ENCODE measurements at regions not wholly inside any gene's neighbourhood (a gene's known extent, or its start where the extent isn't known, plus 50 kb on each side); places are given as distances from the start of the nearest gene placed in this dataset.

DNA sequence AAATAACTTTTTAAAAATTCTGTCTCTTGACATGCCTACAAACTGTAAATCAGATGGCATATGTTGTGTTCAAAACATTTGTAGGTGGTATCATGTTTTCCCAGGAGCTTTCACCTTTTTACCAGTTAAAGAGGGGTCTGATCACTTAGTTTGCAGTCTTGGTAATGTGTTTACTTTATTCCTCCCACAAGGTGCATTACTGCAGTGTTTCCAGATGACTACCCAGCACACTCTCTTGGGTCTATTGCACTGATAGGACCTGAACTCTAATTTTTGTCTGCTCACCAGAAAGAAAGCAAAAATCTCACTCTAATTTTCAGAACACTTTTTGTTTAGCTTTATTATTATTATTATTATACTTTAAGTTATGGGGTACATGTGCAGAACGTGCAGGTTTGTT is 734.1 kb downstream of the GBE1 start:
- TF ChIP-seq, protein P1, sequence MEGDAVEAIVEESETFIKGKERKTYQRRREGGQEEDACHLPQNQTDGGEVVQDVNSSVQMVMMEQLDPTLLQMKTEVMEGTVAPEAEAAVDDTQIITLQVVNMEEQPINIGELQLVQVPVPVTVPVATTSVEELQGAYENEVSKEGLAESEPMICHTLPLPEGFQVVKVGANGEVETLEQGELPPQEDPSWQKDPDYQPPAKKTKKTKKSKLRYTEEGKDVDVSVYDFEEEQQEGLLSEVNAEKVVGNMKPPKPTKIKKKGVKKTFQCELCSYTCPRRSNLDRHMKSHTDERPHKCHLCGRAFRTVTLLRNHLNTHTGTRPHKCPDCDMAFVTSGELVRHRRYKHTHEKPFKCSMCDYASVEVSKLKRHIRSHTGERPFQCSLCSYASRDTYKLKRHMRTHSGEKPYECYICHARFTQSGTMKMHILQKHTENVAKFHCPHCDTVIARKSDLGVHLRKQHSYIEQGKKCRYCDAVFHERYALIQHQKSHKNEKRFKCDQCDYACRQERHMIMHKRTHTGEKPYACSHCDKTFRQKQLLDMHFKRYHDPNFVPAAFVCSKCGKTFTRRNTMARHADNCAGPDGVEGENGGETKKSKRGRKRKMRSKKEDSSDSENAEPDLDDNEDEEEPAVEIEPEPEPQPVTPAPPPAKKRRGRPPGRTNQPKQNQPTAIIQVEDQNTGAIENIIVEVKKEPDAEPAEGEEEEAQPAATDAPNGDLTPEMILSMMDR (IDR thresholded peaks at IDR 0.05; ENCODE audit: extremely low read depth, missing control alignments) = no peak
- no peak for DNase-seq (ENCODE audit: low spot score)

DNA sequence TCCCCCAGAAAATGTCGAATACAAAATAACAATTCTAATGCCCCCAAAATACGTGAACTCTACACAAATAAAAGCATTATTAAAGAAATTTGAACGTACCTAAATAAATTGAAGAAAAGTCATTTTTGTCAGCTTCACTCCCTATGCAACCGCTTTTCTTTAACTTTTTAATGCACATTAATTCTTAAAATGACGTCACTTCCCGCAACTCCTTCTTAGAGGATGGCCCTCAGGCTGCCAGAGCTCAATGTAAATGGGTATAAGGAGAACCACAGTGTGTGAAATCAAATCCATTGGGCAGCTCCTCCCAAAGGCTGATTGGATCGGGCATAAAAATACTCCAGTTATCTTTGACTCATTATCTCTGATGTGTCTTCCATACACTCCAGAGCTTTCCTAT is 736.9 kb downstream of the GBE1 start:
- TF ChIP-seq, protein P1 (IDR thresholded peaks at IDR 0.05; ENCODE audit: extremely low read depth, missing control alignments) = no peak
- DNase-seq (ENCODE audit: low spot score) = no peak

DNA sequence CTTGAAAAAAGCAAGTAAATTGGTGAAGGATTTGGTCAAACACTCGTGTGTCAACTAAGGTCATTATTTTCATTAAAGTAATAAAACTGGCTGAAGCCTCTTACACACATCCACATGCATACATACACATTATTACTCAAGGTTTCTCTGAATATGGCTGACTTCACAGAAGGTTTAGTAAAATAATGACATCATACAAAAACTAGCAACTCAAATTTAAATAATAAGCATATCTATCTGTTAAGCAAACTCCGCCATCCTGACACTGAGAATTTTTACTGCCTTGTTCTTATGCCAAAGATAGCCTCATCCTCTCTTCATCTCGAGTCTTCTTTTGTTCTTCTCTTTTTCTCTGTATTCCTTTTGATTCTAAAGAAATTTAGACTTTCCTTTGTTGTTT is 739.1 kb downstream of the GBE1 start:
- DNase-seq (ENCODE audit: low spot score) = no peak
- TF ChIP-seq, protein P1 (IDR thresholded peaks at IDR 0.05; ENCODE audit: extremely low read depth, missing control alignments) = no peak

DNA sequence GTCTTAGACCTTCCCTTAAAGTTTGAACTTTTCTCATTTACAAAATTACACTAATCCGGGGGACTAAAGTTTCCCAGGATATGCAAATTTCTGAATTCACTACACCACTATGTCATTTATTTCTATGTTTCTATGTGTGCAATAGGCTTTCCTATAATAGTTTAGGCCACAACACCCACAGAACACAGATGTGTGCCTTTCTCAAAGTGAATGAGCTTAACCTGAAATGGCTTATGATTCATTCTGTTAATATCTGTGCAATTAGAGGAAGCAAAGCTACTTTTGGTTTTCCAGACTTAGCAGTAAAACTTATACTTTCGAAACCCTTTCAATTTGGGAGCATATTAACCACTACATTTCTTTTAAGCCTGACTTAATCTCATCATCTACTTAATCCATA is 748.1 kb downstream of the GBE1 start:
- TF ChIP-seq, protein P1 (IDR thresholded peaks at IDR 0.05; ENCODE audit: extremely low read depth, missing control alignments) = no peak

DNA sequence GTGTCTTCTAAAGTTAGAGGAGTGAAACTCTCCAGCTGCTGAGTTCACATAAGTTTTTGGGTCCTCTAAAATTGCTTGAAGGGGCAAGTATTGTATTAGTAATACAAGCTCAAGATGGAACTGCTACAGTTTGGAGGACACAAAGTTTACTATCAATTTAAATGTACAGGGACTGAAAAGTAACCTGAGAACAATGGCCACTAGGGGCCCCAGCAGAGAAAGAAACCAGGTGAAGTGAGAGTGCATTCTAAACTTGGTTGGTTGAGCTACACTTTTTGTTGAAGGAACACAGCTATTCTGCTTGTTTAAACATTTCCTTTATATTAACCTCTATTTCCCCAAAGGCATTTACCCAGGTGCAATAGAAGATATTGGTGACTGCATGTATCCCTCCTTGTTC is 755.5 kb downstream of the GBE1 start:
- DNase-seq (ENCODE audit: low spot score) = no peak

More for the DNA sequence above, 748.1 kb downstream of the GBE1 start:
- no peak for DNase-seq (ENCODE audit: low spot score)

DNA sequence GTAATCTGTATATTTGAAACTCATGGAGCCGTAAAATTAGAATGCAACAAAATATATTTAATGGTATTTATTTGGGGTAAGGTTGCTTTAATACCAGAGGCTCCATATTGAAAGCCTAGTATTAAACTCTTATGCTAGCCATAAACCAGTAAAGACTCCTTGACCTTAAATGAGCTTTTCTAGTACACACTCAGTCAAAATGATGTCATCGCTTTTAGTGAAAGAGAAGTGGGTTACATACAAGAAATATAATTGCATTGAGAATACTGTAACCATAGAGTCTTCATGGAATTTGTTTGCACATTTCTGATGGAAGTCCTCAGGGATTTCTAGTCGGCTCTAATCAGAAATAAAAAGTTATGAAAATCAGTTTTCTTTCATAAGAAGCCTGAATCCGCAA is 757.6 kb downstream of the GBE1 start:
- no peak for DNase-seq (ENCODE audit: low spot score)
- TF ChIP-seq, protein P1 (IDR thresholded peaks at IDR 0.05; ENCODE audit: extremely low read depth, missing control alignments) = no peak

More for the DNA sequence above, 755.5 kb downstream of the GBE1 start:
- TF ChIP-seq, protein P1 (IDR thresholded peaks at IDR 0.05; ENCODE audit: extremely low read depth, missing control alignments) = no peak

DNA sequence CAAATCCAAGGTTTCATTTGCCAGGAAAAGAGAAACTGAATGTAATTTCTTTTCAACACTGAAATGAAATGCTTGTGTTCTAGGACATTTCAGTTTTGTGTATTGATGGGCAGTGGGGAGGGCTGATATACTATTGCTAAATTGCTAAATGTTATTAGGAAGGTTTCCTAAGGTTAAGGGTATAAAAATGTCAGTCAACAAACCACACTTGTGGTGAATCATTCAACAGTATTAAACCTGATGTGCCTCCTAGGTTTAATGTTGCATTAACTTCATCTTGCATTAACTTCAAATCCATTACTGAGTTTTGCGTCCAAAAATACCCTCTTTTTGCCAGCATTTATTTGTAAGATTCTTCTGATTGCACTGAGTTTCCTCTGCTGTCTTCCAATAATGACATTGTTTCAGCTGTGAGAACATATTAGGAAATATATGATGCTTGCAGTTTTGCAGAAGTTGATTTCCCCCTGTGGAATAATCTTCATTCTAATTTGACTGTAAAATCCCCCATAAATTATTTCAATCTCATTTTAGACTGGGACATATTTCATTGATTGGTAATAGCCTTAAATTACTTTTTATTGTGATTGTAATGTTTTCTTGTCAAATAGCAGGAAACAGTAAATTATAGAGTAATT is 758.3 kb downstream of the GBE1 start:
- no peak for DNase-seq (ENCODE audit: low spot score)
- TF ChIP-seq, protein P1 (IDR thresholded peaks at IDR 0.05; ENCODE audit: extremely low read depth, missing control alignments) = no peak

Measured in GM20000 (cell line).